ENCODE measurements at regions not wholly inside any gene's neighbourhood (a gene's known extent, or its start where the extent isn't known, plus 50 kb on each side); places are given as distances from the start of the nearest gene placed in this dataset.

DNA sequence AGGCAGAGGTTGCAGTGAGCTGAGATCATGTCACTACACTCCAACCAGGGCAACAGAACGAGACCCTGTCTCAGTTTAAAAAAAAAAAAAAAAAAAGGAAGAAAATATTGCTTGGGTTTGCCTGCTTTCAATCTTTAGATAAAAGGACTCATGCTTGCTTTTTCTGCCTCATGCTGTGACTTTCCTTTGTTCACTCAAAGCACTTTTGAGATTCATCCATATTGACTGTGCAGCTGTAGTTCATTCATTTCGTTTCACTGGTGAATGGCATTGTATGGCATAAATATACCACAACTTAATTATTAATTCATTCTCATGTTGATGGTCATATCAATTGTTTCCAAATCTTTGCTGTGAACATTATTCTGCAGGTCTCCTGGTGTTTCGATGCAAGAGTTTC lies 97.6 kb upstream of the NFE2L3 start:
- no peak overlapping the region for H3K4me3 ChIP-seq (ENCODE audit: low read depth in 1 of 2, low read length in 1 of 2)
- TF ChIP-seq, protein P1, sequence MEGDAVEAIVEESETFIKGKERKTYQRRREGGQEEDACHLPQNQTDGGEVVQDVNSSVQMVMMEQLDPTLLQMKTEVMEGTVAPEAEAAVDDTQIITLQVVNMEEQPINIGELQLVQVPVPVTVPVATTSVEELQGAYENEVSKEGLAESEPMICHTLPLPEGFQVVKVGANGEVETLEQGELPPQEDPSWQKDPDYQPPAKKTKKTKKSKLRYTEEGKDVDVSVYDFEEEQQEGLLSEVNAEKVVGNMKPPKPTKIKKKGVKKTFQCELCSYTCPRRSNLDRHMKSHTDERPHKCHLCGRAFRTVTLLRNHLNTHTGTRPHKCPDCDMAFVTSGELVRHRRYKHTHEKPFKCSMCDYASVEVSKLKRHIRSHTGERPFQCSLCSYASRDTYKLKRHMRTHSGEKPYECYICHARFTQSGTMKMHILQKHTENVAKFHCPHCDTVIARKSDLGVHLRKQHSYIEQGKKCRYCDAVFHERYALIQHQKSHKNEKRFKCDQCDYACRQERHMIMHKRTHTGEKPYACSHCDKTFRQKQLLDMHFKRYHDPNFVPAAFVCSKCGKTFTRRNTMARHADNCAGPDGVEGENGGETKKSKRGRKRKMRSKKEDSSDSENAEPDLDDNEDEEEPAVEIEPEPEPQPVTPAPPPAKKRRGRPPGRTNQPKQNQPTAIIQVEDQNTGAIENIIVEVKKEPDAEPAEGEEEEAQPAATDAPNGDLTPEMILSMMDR (IDR thresholded peaks at IDR 0.05): no peak
- H3K27me3 ChIP-seq: peaks cover 38% of the 10 kb centered on the region
- no peaks in the 10 kb centered on the region for H3K36me3 ChIP-seq
- no peak overlapping the region for H3K27ac ChIP-seq
- H3K4me1 ChIP-seq (ENCODE audit: control insufficient read depth in 1 of 2, insufficient read depth in 1 of 2, low read depth in 1 of 2, low read length in 1 of 2): no peaks in the 10 kb centered on the region
- H3K9me3 ChIP-seq: no peaks in the 10 kb centered on the region

DNA sequence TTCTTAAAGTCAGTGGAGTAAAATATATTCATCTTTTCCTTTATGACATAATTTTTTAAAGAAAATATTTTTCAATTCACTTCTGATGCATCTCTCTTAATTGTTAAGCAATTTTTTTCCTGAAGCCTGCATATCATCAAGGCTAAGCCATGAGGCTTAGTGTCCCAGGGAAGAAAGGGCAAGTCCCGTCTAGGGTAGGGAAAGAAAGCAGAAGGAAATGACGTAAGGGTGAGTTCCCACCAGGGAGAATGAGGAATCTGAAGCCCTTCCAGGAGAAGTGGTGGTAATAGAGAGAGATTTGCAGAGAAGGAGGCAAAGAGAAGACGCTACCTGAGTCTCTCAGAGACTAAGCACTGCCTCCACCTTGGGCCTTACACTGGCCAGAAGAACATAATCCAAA lies 96.8 kb upstream of the NFE2L3 start:
- Histone ChIP-seq H3K4me3 (ENCODE audit: low read depth in 1 of 2, low read length in 1 of 2) (no peak overlapping the region), H3K27me3 (peaks cover 35% of the 10 kb centered on the region), H3K4me1 (ENCODE audit: control insufficient read depth in 1 of 2, insufficient read depth in 1 of 2, low read depth in 1 of 2, low read length in 1 of 2) (no peaks in the 10 kb centered on the region), H3K36me3 (no peaks in the 10 kb centered on the region), H3K27ac (no peak overlapping the region), H3K9me3 (no peaks in the 10 kb centered on the region)
- TF ChIP-seq, protein P1 (IDR thresholded peaks at IDR 0.05): no peak

DNA sequence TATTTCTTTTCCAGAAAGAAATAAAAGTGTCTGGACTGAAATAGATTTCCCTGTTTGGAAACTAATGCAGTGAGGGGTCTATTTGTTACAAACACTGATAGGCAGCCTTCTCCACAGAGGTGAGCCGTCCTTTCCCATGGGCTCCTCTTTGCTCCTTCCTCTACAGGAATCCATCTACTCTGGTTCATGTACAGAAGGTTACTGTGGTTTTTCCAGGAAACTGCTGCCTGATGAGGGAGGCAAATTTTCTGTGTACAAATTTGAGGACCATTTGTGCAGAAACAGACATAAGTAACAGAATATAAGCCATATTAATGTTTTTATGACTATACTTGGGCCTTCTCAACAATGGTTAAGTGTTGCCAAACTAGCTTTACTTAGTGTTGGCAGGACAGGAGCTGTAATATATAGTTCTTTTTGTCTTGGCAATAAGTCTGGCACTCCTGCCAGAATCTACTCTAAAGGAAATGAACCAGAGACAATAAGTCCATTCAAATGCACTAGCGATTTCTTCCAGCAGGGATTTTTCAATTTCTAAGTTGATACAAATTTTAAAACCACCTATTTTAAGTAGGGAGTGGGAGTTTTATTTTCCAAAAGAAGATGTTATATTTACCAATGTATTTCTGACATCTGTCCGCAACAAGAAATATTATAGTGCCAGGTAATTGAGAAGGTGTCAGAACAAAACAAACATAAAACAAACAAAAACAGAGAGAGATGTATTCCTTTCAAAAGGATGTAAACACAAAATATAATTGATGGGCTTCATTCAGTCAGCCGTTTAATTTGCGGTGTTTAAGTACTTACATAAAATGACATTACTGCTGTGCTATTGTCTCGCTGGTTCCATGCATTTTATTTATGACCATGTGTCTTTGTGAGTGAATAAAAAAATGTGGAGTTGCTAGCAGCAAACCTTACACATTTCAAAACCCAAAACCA lies 91.0 kb upstream of the NFE2L3 start:
- TF ChIP-seq, protein P1 (IDR thresholded peaks at IDR 0.05): no peak

DNA sequence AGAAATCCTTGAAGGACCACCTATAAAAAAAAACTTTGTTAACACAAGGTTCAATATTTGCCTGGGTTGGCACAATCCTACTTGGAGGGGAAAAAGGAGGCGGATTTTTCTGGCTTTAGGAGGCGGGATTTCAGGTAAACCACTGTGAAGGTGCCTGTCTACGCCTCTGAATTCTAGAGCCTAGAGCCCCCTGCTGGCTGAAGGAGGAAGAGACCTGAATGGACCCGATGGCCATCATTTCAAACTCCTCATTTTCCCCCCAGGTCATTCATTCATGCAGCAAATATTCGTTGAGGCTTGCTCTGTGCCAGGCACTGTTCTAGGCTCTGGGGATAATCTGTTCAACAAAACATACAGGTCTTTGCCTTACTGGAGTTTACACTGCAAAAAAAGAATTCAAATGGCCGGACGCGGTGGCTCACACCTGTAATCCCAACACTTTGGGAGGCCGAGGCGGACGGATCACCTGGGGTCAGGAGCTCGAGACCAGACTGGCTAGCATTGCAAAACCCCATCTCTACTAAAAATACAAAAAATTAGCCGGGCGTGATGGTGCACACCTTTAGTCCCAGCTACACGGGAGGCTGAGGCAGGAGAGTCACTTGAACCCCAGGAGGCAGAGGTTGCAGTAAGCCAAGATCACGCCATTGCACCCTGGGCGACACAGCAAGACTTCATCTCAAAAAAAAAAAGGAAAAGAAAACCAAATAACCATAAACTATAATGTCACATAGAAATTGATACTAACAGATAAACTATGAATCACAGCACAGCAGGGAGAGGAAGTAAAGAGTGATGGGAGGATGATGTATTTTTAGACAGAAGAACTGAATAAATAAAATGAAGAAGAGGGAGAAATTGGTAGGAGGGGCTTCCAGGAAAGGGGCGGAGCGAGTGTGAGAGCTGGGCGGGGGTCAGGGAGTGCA lies 90.1 kb upstream of the NFE2L3 start:
- TF ChIP-seq, protein P1 (IDR thresholded peaks at IDR 0.05): peak; percentile 66
- Histone ChIP-seq H3K27ac (no peak overlapping the region), H3K4me1 (ENCODE audit: control insufficient read depth in 1 of 2, insufficient read depth in 1 of 2, low read depth in 1 of 2, low read length in 1 of 2) (no peaks in the 10 kb centered on the region), H3K36me3 (no peaks in the 10 kb centered on the region), H3K9me3 (no peaks in the 10 kb centered on the region), H3K27me3 (peaks cover 61% of the 10 kb centered on the region), H3K4me3 (ENCODE audit: low read depth in 1 of 2, low read length in 1 of 2) (no peak overlapping the region)

More for the DNA sequence above, 91.0 kb upstream of the NFE2L3 start:
- Histone ChIP-seq H3K36me3 (no peaks in the 10 kb centered on the region), H3K27ac (no peak overlapping the region), H3K4me3 (ENCODE audit: low read depth in 1 of 2, low read length in 1 of 2) (no peak overlapping the region), H3K9me3 (no peaks in the 10 kb centered on the region), H3K4me1 (ENCODE audit: control insufficient read depth in 1 of 2, insufficient read depth in 1 of 2, low read depth in 1 of 2, low read length in 1 of 2) (no peaks in the 10 kb centered on the region), H3K27me3 (peaks cover 54% of the 10 kb centered on the region)

DNA sequence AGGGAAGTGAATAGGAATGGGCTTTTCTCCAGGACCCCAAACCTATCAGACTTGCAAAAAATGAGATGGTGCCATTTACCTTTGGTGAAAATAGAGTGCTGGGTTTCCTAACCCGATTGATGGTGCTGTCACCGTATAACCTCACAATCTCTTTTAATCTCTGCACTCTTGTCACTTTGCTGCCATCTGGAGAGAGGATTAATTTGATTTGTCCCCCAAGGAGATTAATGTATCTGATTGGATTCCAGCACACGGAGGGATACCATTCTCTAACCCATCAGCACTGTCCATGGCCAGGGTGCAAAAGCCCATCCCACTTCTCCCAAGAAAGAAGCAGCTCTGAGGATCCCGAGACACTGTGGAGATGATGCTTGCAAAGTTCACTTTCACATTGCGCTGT lies 86.3 kb upstream of the NFE2L3 start:
- TF ChIP-seq, protein P1 (IDR thresholded peaks at IDR 0.05): no peak
- H3K27me3 ChIP-seq: peaks cover 63% of the 10 kb centered on the region

More for the DNA sequence above, 86.3 kb upstream of the NFE2L3 start:
- H3K9me3 ChIP-seq: no peaks in the 10 kb centered on the region
- no peaks in the 10 kb centered on the region for H3K4me1 ChIP-seq (ENCODE audit: control insufficient read depth in 1 of 2, insufficient read depth in 1 of 2, low read depth in 1 of 2, low read length in 1 of 2)
- H3K36me3 ChIP-seq: no peaks in the 10 kb centered on the region
- H3K4me3 ChIP-seq (ENCODE audit: low read depth in 1 of 2, low read length in 1 of 2): no peak overlapping the region
- no peak overlapping the region for H3K27ac ChIP-seq

Measured in neutrophil (primary cell).